WI38 (cell line): ENCODE measurements at regions not wholly inside any gene's neighbourhood (a gene's known extent, or its start where the extent isn't known, plus 50 kb on each side); places are given as distances from the start of the nearest gene placed in this dataset.

ENCODE experiments used
- H3K4me3 ChIP-seq: 2 replicates; pipeline ENCODE4 v1.5.1; 2011; ENCODE audit warnings: low read depth, mild to moderate bottlenecking, control low read depth, low read length
- TF ChIP-seq, protein P1 (sequence below): IDR thresholded peaks from 2 replicates; pipeline ENCODE4 v1.5.1; 2012; ENCODE audit warnings: low read depth, mild to moderate bottlenecking, control low read depth, low read length

GRCh38 chr11:112554586-112554985 lies 293.9 kb upstream of the PLET1 start:
- TF ChIP-seq, protein P1, sequence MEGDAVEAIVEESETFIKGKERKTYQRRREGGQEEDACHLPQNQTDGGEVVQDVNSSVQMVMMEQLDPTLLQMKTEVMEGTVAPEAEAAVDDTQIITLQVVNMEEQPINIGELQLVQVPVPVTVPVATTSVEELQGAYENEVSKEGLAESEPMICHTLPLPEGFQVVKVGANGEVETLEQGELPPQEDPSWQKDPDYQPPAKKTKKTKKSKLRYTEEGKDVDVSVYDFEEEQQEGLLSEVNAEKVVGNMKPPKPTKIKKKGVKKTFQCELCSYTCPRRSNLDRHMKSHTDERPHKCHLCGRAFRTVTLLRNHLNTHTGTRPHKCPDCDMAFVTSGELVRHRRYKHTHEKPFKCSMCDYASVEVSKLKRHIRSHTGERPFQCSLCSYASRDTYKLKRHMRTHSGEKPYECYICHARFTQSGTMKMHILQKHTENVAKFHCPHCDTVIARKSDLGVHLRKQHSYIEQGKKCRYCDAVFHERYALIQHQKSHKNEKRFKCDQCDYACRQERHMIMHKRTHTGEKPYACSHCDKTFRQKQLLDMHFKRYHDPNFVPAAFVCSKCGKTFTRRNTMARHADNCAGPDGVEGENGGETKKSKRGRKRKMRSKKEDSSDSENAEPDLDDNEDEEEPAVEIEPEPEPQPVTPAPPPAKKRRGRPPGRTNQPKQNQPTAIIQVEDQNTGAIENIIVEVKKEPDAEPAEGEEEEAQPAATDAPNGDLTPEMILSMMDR: no peak

DNA sequence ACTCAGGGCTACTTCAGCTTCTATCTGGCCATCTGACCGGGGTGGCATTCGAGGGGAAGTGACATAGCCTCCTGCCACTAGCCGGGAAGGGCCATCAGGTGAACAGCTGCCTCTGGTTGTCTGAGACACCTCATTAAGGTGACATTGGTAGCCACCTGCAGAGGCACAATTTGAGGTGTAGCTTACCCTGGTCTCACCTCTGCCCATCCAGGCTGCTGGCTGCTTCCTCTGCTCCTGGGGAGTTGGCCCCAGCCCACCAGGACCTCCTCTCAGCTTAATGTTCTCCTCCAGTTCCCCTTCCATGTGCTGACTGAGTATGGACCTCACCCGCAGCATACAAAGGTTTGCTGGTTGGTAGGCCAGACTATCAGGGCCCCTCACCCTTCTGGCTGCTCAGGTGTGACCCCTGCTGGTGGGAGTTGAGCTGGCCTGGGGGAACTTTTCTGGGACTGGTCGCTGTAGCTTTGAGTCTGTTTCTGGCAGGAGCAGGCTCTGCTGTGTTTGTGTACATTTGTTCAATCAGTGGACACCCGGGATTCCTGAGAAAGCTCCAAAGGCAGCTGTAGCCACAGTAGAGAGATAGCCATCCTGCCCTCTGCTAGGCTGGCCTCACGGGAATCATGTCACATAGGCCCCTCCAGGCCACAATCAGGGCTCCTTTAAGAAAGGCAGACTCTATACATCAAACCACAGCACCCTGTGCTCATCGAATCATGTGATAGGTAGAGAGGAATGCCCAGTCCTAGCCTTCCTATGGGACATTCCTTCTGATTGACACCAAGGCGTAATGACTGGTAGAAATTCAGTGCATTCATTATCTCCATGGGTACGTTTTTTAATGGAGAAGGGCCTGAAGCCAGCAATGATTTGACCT lies 295.1 kb upstream of the PLET1 start:
- H3K4me3 ChIP-seq: no peak overlapping the region
- TF ChIP-seq, protein P1: peak; percentile 77

More at GRCh38 chr11:112554586-112554985, 293.9 kb upstream of the PLET1 start:
- H3K4me3 ChIP-seq: no peak overlapping the region

- TF ChIP-seq, protein P1: no peak
- H3K4me3 ChIP-seq: no peak overlapping the region
Measured at GRCh38 chr11:112558691-112559090, 298.0 kb upstream of the PLET1 start.

DNA sequence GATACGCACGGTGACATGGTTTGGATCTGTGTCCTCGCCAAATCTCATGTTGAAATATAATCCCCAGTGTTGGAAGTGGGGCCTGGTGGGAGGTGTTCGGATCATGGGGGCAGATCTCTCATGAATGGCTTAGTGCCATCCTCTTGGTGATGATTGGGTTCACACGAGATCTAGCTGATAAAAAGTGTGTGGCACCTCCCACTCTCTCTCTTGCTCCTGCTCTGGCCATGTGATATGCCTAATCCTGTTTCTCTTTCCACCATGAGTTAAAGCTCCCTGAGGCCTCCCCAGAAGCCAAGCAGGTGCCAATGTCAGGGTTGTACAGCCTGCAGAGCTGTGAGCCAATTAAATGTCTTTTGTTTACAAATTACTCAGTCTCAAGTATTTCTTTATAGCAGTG lies 303.1 kb upstream of the PLET1 start:
- TF ChIP-seq, protein P1: no peak
- no peak overlapping the region for H3K4me3 ChIP-seq

GRCh38 chr11:112564228-112564955 lies 303.7 kb upstream of the PLET1 start:
- TF ChIP-seq, protein P1: no peak
- no peak overlapping the region for H3K4me3 ChIP-seq

- TF ChIP-seq, protein P1: no peak
- H3K4me3 ChIP-seq: no peak overlapping the region
Measured at GRCh38 chr11:112565551-112565950, 304.9 kb upstream of the PLET1 start.

DNA sequence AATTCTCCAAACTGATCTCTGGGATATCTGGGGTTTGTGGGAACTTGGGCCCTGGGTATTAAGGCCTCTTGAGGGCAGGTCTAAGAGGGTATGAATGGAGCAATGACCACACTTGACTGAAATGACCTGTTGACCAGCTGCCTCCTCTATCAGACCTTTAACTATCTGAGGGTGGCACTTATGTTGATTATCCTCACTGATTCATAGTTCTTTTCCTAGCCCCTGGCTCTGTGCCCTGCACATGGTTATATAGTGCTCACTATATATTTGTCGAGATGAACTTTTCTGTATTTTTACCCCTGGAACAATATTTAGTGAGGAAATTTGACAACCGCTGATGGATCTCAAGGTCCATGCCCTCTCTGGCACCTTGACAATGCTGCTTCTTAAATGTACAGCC lies 305.5 kb upstream of the PLET1 start:
- H3K4me3 ChIP-seq: no peak overlapping the region
- TF ChIP-seq, protein P1: no peak
